HG02981 (cell line): ENCODE measurements at regions not wholly inside any gene's neighbourhood (a gene's known extent, or its start where the extent isn't known, plus 50 kb on each side); places are given as distances from the start of the nearest gene placed in this dataset.

Experiments used
- ATAC-seq: cut with Tn5 transposase; IDR thresholded peaks from one replicate; pipeline ENCODE4 v1.9.1; 2021; ENCODE audit warnings: mild to moderate bottlenecking, moderate library complexity; ENCODE audit not compliant: unreplicated experiment

DNA sequence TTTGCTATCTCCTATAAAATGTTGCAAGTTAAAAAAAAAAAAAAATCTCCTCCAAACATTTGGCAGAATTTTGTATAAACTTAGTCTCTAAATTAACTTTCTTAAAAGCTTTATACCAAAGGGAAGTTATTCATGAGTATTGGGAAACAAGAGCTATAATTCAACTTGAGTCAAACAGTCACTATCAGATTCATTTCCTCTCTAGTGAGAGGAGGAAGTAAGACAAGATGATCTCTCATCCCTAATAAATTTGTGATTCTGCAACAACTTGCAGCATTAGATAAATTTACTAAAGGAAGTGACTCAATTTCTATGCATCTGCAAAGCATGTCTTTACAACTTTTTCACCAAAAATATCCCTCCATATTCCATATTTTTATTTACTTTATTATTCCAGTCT, 135.4 kb upstream of the GNPDA2 start:
- no peak for ATAC-seq

DNA sequence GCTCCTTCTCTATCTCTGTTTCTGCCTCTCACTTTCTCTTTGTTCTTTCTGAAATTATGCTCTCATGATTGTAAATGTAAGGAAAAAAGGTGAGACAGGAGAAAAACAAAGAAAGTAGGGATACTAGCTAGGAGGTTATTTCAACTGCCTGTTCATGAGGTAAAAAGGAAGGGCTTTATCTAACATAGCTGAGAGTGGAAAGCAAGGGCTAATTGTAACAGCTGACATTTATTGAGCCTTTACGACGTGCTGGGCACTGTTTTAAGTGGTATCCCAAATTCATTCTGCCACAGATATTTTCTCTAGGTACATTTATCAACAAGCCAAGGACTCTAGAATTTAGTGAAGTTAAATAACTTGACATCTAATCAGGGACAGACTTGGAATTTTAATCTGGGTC, 133.1 kb upstream of the GNPDA2 start:
- ATAC-seq, result no peak

DNA sequence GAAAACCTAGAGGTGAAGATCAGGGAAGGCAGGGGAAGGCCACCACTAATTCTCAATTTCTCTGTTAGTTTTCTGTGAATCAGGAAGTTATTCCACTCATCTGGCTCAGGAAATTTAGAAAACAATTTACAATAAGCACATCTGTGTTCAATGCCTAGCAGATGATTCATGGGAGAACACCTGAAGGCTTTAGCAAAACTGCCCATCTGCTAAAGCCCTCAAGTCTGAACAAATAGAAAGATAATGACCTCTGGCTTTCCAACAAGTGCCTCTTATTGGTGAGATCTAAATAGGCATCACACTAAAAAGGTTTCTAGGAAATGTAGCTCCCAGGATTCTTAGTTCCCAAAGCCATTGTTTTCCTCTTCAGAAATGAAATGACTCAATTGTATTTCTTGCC, 122.1 kb upstream of the GNPDA2 start:
- ATAC-seq, result no peak

DNA sequence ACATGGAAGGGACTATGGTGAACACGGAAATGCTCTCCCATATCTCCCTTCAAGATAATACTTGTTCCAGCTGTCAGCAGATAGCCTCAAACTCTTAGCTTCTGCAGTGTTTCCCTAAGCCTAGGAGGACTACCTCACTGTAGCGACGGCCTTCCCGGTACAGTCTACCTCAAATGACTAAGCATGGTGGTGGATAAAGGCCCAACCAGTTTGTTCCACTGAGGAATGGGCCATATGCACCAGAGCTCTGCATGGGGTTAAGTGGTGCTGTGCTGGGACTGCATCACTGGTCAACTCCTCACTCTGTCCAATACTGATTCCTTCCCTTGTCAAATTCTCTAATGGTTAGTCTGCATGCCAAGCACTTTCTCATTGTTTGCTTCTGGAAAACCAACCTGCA, 119.6 kb upstream of the GNPDA2 start:
- ATAC-seq, result no peak

DNA sequence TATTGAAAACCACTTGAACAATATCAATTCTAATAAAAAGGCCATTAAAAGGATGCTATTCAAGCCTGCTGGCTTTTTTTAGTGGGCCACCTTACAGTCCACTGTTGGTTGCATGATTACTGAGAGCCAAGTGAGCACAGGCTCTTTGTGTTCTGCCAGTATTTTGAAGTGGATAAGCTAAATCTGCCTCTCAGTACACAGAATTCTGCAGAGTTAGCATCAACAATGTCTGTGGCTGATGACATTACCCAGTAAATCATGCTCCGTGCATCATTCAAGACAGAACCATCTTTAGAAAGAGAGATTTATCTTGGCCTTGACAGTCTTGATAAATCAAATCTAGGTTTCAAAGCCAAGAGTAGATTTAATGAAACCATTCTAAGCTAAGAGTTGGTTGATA, 119.0 kb upstream of the GNPDA2 start:
- no peak for ATAC-seq

DNA sequence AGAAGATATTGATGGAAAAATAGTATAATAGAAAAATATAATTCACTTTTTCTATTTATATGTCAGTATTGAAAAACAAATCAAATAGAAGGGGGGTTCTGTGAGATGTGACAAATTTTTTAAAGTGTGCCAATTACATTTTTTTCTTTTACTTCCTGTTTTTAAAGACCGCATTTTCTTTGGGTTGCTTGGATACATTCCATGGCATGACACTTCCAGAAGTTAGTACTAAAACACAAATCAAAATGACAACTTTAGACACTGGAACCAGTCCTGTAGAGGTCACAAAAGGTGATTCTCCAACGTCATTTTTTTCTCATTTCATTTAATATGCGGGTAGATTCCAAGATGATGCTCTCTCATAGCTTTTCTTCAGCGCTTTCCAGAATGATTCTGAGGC, 116.2 kb upstream of the GNPDA2 start:
- no peak for ATAC-seq

DNA sequence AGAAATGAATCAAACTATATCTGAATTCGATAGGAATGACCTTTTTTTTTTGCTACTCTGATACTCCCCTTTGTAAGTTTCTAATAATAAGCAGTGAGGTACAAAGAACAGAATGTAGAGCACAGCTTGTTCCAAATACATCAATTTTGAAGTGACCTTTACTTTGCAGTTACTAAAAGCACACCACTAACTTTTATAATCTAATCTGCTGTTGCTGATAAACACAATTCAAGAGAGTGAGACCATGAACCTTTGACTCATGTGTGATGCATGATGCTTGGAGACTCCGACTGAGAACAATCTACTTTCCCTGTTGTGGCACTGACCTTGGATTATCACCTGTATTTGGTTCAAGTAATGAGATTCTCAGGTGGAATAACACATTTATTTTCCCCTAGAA, 91.6 kb upstream of the GNPDA2 start:
- ATAC-seq, result no peak

DNA sequence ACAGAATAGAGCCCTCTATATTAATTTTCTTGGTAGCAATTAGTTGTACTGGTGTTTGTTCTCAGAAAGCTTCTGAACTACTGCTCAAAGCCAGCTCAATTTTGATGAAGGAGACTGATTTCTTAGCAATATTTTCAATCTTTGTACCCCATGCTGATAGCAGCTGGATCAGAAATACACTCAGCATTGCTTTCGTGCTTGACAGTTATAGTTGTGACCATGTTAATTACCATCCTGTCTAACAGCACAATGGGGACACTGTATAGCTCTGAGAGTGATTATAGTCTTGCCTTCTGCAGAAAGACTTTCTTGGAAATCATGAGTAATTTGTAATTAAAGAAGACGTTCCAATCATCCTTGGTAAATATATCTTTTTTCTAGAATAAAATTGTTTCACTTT, 79.7 kb upstream of the GNPDA2 start:
- no peak for ATAC-seq

DNA sequence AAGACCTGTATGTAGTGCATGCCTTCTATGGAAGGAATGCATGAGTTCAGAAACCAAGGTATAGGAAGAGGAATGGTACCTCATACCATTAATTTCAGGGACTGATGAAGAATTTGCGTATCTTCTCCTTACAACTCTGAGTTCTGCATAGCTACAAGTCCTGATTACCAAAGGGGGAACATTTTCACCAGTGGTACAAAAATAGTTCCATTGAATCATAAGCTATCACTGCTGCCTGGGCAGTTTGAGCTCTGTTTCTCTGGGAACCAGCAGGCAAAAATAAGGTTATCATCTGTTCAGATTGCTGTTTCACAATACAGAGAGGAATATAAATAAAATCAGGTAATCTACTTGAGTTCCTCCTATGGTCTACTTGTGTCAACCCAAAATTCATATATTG, 77.9 kb upstream of the GNPDA2 start:
- no peak for ATAC-seq

DNA sequence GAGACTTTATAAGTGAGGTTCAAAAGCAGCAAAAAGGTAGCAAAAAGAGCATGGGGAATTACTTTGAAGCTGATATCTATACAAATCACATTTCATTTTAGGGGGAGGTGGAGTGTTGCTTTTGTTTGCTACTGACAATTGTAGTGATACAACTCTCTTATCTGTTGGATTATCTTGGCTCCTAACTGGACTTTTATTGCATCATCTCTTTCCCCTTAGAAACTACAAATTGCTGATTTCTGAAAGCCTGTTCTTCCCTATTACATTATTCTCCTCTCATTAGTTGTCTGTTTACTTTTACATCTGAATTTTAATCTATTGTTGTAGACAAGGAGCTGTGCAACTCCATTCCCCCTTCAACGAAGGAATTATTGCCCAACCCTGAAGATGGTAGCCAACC, 75.0 kb upstream of the GNPDA2 start:
- ATAC-seq, result no peak

DNA sequence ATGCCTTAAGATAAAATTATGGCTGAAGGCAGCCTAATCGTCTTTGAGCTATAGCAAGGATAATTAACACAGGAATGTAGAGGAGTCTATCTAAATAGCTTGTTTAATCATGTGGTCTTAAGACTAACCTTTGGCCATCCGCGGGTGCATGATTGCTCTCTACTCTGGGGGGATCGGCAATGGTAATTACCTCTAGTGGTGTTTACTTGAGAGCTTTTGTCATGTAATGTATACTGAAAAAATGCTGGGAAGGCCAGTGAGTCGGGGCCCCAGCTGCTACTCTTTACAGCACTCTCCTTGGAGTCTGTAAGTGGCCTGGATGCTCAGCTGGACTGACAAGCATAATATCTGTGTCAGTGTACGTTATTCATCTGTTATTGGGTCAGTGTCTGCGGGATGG, 65.5 kb upstream of the GNPDA2 start:
- no peak for ATAC-seq

DNA sequence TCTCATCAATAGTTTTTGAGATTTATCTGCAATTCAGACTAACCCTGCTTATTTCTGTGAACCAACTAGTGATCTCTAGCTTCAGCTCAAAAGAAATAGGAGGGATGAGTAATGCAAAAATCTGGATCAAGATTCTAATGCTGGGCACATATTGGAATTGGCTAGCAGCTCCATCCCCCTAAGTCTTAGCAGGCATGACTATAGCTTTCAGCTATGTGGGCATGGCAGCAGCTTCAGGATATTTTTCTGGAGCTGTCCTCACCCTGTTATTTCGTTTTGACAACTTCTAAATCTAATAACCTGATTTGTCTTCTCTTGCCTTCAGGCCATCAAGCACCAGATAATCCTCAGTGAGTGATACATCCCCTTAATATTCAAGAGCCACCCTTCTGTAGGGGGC, 50.8 kb upstream of the GNPDA2 start:
- no peak for ATAC-seq
